Astrocyte (in vitro differentiated cells and primary cell): ENCODE measurements at regions not wholly inside any gene's neighbourhood (a gene's known extent, or its start where the extent isn't known, plus 50 kb on each side); places are given as distances from the start of the nearest gene placed in this dataset.

Source experiments
- DNase-seq: peaks from one replicate; pipeline ENCODE4 v3.0.0-alpha.2; 2010; ENCODE audit warnings: low read depth
- FAIRE-seq: peaks from 2 replicates; lab custom pipeline; 2011; peaks lifted over from hg19 to GRCh38; lab: Jason Lieb, UNC
- H2AFZ ChIP-seq: 2 replicates; pipeline ENCODE4 v1.6.0; 2012; ENCODE audit warnings: low read depth, low read length, inconsistent platforms
- H3K27ac ChIP-seq: 2 replicates; pipeline ENCODE4 v1.5.1; 2011; ENCODE audit warnings: low read depth, low read length, inconsistent platforms
- H3K27me3 ChIP-seq: 2 replicates; pipeline ENCODE4 v1.6.0; 2011; ENCODE audit warnings: low read length, inconsistent platforms; ENCODE audit not compliant: insufficient read depth
- H3K36me3 ChIP-seq: 2 replicates; pipeline ENCODE4 v1.5.1; 2011; ENCODE audit warnings: low read length, inconsistent platforms; ENCODE audit not compliant: insufficient read depth
- H3K4me1 ChIP-seq: 2 replicates; pipeline ENCODE4 v1.5.1; 2011; ENCODE audit warnings: low read length, inconsistent platforms; ENCODE audit not compliant: insufficient read depth
- H3K4me2 ChIP-seq: 2 replicates; pipeline ENCODE4 v1.6.0; 2012; ENCODE audit warnings: low read length, inconsistent platforms
- H3K4me3 ChIP-seq: 2 replicates; pipeline ENCODE4 v1.5.1; 2011; ENCODE audit warnings: low read depth, mild to moderate bottlenecking, low read length, inconsistent platforms; ENCODE audit not compliant: insufficient read depth
- H3K79me2 ChIP-seq: 2 replicates; pipeline ENCODE4 v1.6.0; 2012; ENCODE audit warnings: mild to moderate bottlenecking, low read length, inconsistent platforms; ENCODE audit not compliant: insufficient read depth
- H3K9ac ChIP-seq: 2 replicates; pipeline ENCODE4 v1.6.0; 2012; ENCODE audit warnings: mild to moderate bottlenecking, low read length, inconsistent platforms
- H3K9me3 ChIP-seq: 2 replicates; pipeline ENCODE4 v1.5.1; 2012; ENCODE audit warnings: low read depth, mild to moderate bottlenecking, low read length, inconsistent platforms; ENCODE audit not compliant: insufficient read depth
- H4K20me1 ChIP-seq: 2 replicates; pipeline ENCODE4 v1.6.0; 2012; ENCODE audit warnings: low read length, inconsistent platforms; ENCODE audit not compliant: insufficient read depth
- H3K27ac Mint-ChIP-seq: one replicate; pipeline ENCODE4 v1.8.0; 2021; ENCODE audit warnings: mild to moderate bottlenecking, mixed read lengths; ENCODE audit not compliant: unreplicated experiment
- H3K27me3 Mint-ChIP-seq: one replicate; pipeline ENCODE4 v1.8.0; 2021; ENCODE audit warnings: low read depth, mixed read lengths; ENCODE audit not compliant: unreplicated experiment
- H3K36me3 Mint-ChIP-seq: one replicate; pipeline ENCODE4 v1.8.0; 2021; ENCODE audit warnings: low read depth, mixed read lengths; ENCODE audit not compliant: unreplicated experiment
- H3K4me1 Mint-ChIP-seq: one replicate; pipeline ENCODE4 v1.8.0; 2021; ENCODE audit warnings: low read depth, mixed read lengths; ENCODE audit not compliant: unreplicated experiment
- H3K4me3 Mint-ChIP-seq: one replicate; pipeline ENCODE4 v1.8.0; 2021; ENCODE audit warnings: mild to moderate bottlenecking, moderate library complexity, mixed read lengths; ENCODE audit not compliant: unreplicated experiment
- H3K9me3 Mint-ChIP-seq: one replicate; pipeline ENCODE4 v1.8.0; 2021; ENCODE audit warnings: mild to moderate bottlenecking, mixed read lengths; ENCODE audit not compliant: unreplicated experiment
- EZH2 ChIP-seq: IDR thresholded peaks from 2 replicates; pipeline ENCODE4 v1.6.1; 2012; ENCODE audit warnings: mild to moderate bottlenecking, low read length, inconsistent platforms; ENCODE audit not compliant: insufficient read depth
- TF ChIP-seq, protein P1 (sequence below): IDR thresholded peaks from 2 replicates; pipeline ENCODE4 v1.5.1; 2011; ENCODE audit warnings: low read depth, mild to moderate bottlenecking, inconsistent platforms, low read length, moderate library complexity; ENCODE audit not compliant: insufficient read depth

DNA sequence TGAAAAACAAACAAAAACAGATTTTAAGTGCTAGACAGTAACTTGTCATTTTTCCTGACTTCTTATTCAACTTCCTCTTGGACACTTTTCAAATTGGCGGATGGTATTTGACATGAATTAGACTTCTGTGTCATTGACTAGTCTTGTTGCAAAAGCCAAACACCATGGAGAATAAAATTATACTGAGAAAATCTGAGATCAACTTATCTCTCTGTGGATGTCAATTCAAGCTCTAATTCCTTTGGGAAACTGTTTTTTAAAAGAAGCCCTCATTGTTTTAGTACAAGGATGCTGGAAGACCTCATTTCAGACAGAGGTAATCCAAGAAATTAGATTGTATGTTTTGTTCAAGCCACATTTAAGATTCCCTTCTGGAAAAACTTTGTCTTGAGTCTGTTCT is 831.0 kb downstream of the SEMA5A start:
- Histone ChIP-seq H3K79me2 (no peaks in the 10 kb centered on the region), H3K4me1 (no peaks in the 10 kb centered on the region), H3K27ac (no peak overlapping the region), H3K4me3 (no peak overlapping the region), H4K20me1 (no peaks in the 10 kb centered on the region), H3K27me3 (no peaks in the 10 kb centered on the region), H2AFZ (no peak overlapping the region), H3K36me3 (no peaks in the 10 kb centered on the region), H3K9me3 (no peaks in the 10 kb centered on the region), H3K9ac (no peak overlapping the region), H3K4me2 (no peak overlapping the region)
- TF ChIP-seq, protein P1, sequence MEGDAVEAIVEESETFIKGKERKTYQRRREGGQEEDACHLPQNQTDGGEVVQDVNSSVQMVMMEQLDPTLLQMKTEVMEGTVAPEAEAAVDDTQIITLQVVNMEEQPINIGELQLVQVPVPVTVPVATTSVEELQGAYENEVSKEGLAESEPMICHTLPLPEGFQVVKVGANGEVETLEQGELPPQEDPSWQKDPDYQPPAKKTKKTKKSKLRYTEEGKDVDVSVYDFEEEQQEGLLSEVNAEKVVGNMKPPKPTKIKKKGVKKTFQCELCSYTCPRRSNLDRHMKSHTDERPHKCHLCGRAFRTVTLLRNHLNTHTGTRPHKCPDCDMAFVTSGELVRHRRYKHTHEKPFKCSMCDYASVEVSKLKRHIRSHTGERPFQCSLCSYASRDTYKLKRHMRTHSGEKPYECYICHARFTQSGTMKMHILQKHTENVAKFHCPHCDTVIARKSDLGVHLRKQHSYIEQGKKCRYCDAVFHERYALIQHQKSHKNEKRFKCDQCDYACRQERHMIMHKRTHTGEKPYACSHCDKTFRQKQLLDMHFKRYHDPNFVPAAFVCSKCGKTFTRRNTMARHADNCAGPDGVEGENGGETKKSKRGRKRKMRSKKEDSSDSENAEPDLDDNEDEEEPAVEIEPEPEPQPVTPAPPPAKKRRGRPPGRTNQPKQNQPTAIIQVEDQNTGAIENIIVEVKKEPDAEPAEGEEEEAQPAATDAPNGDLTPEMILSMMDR, result no peak
- TF ChIP-seq EZH2, result no peak
- Mint-ChIP-seq H3K4me1 (no peaks in the 10 kb centered on the region), H3K36me3 (no peaks in the 10 kb centered on the region), H3K27ac (no peak overlapping the region), H3K4me3 (no peak overlapping the region), H3K27me3 (no peaks in the 10 kb centered on the region), H3K9me3 (peaks cover 8% of the 10 kb centered on the region)
- no peak for DNase-seq
- FAIRE-seq, result no peak

DNA sequence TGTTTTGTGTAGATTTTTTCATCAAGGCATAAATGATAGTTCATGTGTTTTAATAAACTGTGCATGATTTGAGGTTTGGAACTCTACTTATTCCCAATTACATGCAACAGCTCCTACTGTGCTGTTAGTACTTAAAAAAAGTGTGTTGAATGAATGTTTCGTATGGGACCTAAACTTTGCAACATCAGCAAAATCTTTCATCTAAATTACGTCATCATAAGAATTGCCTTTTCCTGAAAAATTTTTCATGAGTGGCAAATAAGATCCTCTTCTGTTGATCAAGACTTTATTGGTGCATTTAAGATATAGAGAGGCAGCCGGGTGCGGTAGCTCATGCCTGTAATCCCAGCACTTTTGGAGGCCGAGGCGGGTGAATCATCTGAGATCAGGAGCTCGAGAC is 826.1 kb downstream of the SEMA5A start:
- H3K27ac ChIP-seq, result no peak overlapping the region
- Mint-ChIP-seq H3K4me1 (no peaks in the 10 kb centered on the region), H3K27ac (no peak overlapping the region), H3K27me3 (no peaks in the 10 kb centered on the region), H3K36me3 (no peaks in the 10 kb centered on the region), H3K4me3 (no peak overlapping the region), H3K9me3 (peaks cover 2% of the 10 kb centered on the region)
- no peaks in the 10 kb centered on the region for H4K20me1 ChIP-seq
- FAIRE-seq, result no peak
- TF ChIP-seq EZH2, result no peak
- TF ChIP-seq, protein P1, result no peak
- no peak for DNase-seq
- H3K79me2 ChIP-seq, result no peaks in the 10 kb centered on the region
- H3K4me2 ChIP-seq, result no peak overlapping the region
- H3K4me1 ChIP-seq, result no peaks in the 10 kb centered on the region
- H3K4me3 ChIP-seq, result no peak overlapping the region
- no peaks in the 10 kb centered on the region for H3K36me3 ChIP-seq
- H2AFZ ChIP-seq, result no peak overlapping the region
- no peaks in the 10 kb centered on the region for H3K27me3 ChIP-seq
- no peaks in the 10 kb centered on the region for H3K9me3 ChIP-seq
- H3K9ac ChIP-seq, result no peak overlapping the region

DNA sequence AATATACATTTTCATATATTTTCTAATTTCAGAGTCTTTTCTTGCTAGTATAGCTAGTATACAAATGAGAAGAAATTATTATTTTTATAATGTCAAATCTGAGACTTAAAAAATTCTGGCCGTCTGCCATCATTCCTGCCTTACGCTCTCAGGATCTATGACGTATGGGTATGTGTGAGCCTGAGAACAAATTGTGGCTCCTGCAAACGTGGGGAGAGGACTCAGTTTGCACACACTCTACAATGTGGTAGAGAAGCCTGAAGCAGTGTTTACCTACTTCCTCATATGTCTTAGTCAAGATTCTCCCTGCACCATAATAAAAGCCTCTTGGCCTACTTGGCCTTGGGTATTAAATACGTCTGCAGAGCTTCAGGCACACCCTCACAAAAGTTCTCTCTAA is 825.4 kb downstream of the SEMA5A start:
- no peak overlapping the region for H3K27ac ChIP-seq
- no peak overlapping the region for H3K4me3 ChIP-seq
- FAIRE-seq (no peak), DNase-seq (no peak)
- no peaks in the 10 kb centered on the region for H3K79me2 ChIP-seq
- Mint-ChIP-seq H3K36me3 (no peaks in the 10 kb centered on the region), H3K9me3 (peaks cover 2% of the 10 kb centered on the region), H3K4me3 (no peak overlapping the region), H3K27ac (no peak overlapping the region), H3K4me1 (no peaks in the 10 kb centered on the region), H3K27me3 (no peaks in the 10 kb centered on the region)
- TF ChIP-seq EZH2, result no peak
- TF ChIP-seq, protein P1, result no peak
- H2AFZ ChIP-seq, result no peak overlapping the region
- H3K9me3 ChIP-seq, result no peaks in the 10 kb centered on the region
- H4K20me1 ChIP-seq, result no peaks in the 10 kb centered on the region
- H3K9ac ChIP-seq, result no peak overlapping the region
- H3K27me3 ChIP-seq, result no peaks in the 10 kb centered on the region
- H3K4me2 ChIP-seq, result no peak overlapping the region
- no peaks in the 10 kb centered on the region for H3K4me1 ChIP-seq
- no peaks in the 10 kb centered on the region for H3K36me3 ChIP-seq
